Cardiac fibroblast (primary cell): ENCODE measurements at regions not wholly inside any gene's neighbourhood (a gene's known extent, or its start where the extent isn't known, plus 50 kb on each side); places are given as distances from the start of the nearest gene placed in this dataset.

Experiments
- DNase-seq, 2 donors: peaks; one replicate each; pipeline versions ENCODE4 v3.0.0 to v3.0.0-alpha.2; 2010; ENCODE audit warnings: low read depth in 2 of 2
- H3K4me3 ChIP-seq, 2 donors: replicated peaks in 1 of 2; 1 replicate in 1 of 2; 2 replicates in 1 of 2; pipeline ENCODE4 v1.5.1; 2011; ENCODE audit warnings: low read depth in 2 of 2, low read length in 2 of 2, mild to moderate bottlenecking in 2 of 2, moderate library complexity in 1 of 2
- CTCF ChIP-seq: IDR thresholded peaks from one replicate; pipeline ENCODE4 v1.5.1; 2011; ENCODE audit warnings: low read depth, mild to moderate bottlenecking, low read length, inconsistent platforms

GRCh38 chr7:50837965-50838364, 55.3 kb upstream of the GRB10 start:
- TF ChIP-seq CTCF, result no peak
- DNase-seq, result peak; percentile 44 to 98
- no peak overlapping the region for H3K4me3 ChIP-seq

DNA sequence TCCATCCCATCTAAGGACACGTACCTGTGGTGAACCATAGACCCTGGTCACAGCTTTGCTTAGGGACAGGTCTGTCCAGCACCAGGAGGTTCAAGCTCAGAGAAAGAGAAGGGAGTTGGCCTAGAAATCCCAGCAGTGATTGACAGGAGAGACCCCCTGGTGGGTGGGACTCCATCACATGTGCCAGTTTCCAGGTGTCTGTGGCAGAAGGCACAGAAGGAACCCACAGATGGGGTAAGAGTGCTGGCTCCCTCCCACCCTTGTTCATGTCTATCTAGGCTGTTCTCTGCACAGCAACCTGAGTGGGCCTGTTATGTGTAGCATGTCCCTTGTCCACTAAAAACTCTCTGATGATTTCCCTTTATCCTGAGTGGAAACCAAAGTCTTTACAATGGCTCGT, 54.0 kb upstream of the GRB10 start:
- no peak for DNase-seq
- no peak for TF ChIP-seq CTCF
- H3K4me3 ChIP-seq, result no peak overlapping the region

DNA sequence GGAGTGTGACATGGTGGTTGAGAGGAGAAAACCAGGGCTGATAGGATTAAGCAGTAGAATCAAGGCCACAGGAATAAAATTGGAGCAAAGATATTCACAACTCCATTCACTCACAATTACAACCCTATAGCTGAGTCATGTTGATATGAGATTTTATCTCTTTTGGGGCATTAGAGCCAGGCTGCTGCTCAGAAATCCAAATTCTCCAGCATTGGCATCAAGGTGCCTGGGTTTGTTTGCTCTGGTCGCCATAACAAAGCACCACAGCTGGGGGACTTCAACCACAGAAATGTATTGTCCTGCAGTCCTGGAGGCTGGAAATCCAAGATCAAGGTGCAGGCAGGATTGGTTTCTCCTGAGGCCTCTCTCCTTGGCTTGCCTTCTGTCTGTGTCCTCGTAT, 52.5 kb upstream of the GRB10 start:
- no peak for DNase-seq
- H3K4me3 ChIP-seq, result no peak overlapping the region
- TF ChIP-seq CTCF, result no peak

DNA sequence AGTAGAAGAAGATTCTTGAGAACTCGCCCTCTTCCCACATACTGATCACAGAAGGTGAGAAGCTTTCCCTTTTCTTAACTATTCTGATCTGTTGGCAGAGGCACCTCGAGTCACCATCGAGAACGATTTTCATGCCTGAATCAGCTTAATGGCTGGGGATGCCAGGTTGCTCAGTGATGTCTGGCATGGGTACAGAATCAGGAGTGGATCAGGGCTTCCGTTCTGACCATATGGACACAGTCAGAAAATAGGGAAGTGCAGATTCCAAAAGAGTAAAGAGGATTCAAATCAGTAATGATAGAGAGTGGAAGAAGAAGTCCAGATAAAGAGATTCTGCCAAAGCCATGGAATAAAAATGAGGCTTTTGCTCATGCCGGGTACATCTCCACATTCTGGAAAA, 52.0 kb upstream of the GRB10 start:
- DNase-seq, result no peak
- TF ChIP-seq CTCF, result no peak

DNA sequence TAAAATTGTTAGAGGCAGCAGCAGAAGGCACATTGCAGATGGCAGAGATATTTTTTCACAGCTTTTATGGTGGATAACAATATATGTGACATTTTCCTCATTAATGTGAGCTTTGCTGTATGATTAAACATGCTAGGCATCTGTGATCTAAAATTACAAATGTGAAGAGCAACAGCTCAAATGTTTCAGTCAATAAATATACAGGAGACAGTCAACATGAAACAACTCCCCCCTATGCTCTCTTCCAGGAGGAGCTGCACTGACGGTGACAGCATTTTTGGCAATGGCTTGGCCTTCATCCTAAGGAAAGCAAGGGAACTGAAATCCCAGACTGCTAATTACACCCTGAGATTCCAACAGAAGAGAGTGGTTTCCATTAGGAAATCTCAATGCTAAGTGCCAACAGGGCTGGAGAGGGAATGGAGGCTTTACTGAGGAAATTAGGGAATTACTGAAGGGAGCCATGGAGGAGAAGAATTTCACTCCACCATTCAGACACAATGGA, 51.4 kb upstream of the GRB10 start:
- DNase-seq, result no peak
- TF ChIP-seq CTCF, result no peak
- no peak overlapping the region for H3K4me3 ChIP-seq

More for the DNA sequence above, 52.0 kb upstream of the GRB10 start:
- H3K4me3 ChIP-seq, result no peak overlapping the region

DNA sequence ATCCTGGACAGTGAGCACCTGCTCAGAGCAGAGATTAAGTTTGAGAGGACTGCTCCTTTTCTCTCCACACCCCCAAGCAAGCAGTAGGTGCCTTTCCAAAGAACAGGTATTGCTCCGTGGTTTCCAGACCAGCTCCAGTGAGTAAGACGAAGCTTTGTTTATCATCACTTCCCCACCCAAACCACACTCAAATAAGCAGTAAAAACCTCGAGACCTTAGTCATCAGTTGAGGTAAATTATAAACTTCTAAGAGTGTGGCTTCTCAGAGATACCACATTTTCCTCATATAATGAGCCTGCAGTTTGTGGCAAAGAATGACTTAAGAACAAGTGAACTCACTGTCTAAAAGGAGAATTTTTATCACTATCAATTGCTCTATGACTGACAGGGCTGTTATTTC, 50.0 kb upstream of the GRB10 start:
- TF ChIP-seq CTCF, result no peak
- no peak overlapping the region for H3K4me3 ChIP-seq
- peak in 1 of 2 donors; percentile 52 for DNase-seq
